ENCODE measurements at regions not wholly inside any gene's neighbourhood (a gene's known extent, or its start where the extent isn't known, plus 50 kb on each side); places are given as distances from the start of the nearest gene placed in this dataset.
"Not testable (repeated sequence)": the region's sequence is repeated elsewhere in the genome, so short reads cannot be mapped to it uniquely, and the experiment has no call there.

DNA sequence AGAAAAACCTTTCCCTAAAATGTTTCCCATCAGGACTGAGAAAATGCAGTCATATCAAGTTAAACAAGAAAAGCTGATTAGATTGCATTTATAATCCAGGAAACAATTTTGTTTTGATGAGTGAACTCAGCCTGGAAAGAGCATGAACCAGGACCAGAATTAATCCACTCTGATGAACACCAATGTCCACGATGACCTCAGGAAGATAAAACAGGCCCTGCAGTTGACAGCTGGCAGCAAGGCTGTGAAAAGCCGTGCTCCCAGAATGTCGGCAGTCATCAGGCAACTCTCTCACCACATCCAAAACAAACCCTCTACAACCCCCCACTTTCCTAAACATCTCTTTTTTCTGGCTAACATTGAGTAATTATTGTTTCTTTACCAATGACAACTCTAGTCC, 74.0 kb upstream of the PROKR2 start:
- DNase-seq (ENCODE audit: low spot score): no peak

DNA sequence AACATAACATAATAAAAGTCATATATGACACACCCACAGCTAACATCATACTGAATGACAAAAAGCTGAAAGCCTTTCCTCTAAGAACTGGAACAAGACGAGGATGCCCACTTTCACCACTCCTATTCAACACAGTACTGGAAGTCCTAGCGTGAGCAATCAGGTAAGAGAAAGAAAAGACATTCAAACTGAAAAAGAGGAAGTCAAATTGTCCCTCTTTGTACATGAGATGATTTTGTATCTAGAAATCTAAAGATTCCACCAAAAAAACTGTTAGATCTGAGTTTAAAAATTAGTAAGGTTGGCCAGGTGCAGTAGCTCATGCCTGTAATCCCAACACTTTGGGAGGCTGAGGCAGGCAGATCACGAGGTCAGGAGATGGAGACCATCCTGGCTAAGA, 70.1 kb upstream of the PROKR2 start:
- DNase-seq (ENCODE audit: low spot score): not testable (repeated sequence)

DNA sequence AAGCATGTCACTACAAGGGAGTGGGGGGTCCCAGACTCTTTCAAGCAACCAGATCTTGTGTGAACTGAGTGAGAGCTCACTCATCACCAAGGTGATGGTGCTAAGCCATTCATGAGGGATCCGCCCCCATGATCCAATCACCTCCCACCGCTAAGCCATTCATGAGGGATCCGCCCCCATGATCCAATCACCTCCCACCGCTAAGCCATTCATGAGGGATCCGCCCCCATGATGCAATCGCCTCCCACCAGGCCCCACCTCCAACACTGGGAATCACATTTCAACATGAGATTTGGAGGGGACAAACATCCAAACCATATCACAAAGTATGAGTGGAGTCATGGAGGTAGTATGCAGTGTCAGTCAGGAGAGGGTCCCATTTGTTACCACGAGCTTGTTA, 64.8 kb upstream of the PROKR2 start:
- DNase-seq (ENCODE audit: low spot score): not testable (repeated sequence)

DNA sequence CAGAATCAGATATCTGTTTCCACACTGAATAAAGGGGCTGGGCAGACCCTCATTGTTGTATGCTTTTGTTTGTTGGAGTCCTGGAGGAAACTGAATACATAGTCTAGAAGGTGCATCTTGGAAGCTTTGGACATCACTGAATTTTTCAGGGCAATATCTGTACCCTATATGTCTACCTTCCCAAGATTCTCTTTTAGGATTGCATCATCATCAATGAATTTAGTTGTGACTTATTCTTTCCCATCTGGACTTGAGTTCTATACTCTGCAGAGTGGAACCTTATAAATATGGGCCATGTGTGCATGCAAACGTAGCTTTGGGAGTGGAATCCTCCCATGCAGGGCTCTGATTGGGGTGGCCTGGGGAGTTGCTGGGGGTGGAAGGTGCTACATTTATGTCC, 60.7 kb upstream of the PROKR2 start:
- DNase-seq (ENCODE audit: low spot score): no peak

DNA sequence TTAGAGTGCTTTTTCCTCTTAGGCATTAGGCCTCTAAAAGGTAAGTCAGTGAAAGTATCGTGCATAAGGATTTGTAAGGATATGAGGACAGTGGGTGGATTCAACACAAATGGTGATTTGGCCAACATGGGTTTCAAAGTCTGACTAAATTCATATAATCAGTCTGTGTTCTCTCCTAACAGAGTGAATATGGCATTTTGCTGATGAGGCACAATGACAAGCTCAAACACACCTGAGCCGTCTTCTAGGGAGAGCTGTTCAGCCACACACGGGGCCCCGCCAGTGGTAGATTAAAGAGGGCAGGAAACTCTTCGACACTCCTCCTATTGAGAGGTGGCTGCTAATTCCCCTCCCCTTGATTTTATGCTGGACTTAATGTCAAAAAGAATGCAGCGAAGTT, 59.5 kb upstream of the PROKR2 start:
- no peak for DNase-seq (ENCODE audit: low spot score)

DNA sequence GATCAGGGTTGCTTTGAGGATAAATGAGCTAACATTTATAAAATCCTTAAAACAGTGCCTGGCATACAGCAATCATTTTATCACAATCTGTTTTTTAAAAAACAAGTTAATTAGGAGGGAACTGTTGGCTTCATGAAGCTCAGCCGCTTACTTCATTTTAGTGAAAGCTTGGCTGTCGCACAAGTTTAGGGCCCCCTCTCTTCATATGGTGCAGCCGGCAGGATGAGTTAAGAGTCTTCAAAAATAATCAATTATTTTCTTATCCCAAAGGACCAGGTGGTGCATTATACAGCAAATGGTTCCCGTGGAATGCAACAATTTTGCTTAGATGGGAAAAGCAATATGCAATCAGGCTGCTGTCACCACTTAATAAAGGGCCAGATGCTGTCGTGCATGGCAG, 57.4 kb upstream of the PROKR2 start:
- DNase-seq (ENCODE audit: low spot score): no peak

DNA sequence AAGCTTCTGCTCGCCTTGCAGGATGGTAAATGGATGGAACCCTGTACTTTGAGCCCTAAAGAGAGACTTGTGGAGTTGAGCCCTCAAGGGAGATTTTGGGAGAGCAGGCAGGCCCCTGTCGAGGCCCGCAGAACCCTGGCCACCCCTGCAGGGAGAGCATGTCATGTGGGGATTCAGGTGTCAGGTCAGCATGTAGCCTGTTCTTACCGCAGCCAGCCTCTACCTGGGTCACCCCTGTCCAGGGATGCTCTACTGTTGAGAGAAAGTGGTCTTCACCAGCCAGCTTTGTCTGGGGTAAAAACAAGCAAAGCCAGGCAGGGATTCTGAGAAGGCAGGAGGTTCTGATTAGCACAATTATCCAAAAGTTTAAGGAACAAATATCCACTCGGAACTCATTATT, 55.6 kb upstream of the PROKR2 start:
- no peak for DNase-seq (ENCODE audit: low spot score)

DNA sequence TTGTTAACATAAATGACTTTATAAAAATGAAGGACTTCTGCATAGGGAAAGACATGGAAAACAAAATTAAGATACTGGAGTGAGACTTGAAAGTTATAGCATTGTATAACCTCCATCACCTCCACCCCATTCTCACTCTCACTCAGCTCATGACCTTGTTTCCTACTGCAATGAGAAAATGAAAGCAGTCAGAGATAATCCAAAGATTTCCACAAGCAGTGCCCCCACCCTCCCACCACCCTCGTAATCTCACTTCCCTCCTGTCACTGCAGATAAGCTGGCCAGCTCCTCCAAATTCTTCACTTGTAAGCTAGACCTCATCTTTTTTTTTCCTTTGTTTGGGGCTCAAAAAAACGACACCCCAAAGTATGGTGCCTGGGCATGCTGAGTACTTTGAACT, 52.9 kb upstream of the PROKR2 start:
- DNase-seq (ENCODE audit: low spot score): no peak

All from mucosa of gallbladder (tissue), 1 donor.